Astrocyte of the cerebellum (primary cell): ENCODE measurements at regions not wholly inside any gene's neighbourhood (a gene's known extent, or its start where the extent isn't known, plus 50 kb on each side); places are given as distances from the start of the nearest gene placed in this dataset.
"Not testable (repeated sequence)": the region's sequence is repeated elsewhere in the genome, so short reads cannot be mapped to it uniquely, and the experiment has no call there.

Experiments
- DNase-seq: peaks from one replicate; pipeline ENCODE4 v3.0.0-alpha.2; 2011; ENCODE audit warnings: low read depth
- H3K4me3 ChIP-seq: 2 replicates; pipeline ENCODE4 v1.5.1; 2011; ENCODE audit warnings: mild to moderate bottlenecking, low read depth, low read length, moderate library complexity
- in situ Hi-C: cut with HindIII; loops from 2 replicates; pipeline ENCODE4 v1.10.0; 2017; ENCODE audit warnings: low sequenced_read_pairs
- TF ChIP-seq, protein P1 (sequence below): IDR thresholded peaks from 2 replicates; pipeline ENCODE4 v1.5.1; 2012; ENCODE audit warnings: low read length, low read depth, moderate library complexity, mild to moderate bottlenecking; ENCODE audit errors: missing control alignments

- DNase-seq = no peak
- no peak overlapping the region for H3K4me3 ChIP-seq
- in situ Hi-C loops = no loop called here
- TF ChIP-seq, protein P1, sequence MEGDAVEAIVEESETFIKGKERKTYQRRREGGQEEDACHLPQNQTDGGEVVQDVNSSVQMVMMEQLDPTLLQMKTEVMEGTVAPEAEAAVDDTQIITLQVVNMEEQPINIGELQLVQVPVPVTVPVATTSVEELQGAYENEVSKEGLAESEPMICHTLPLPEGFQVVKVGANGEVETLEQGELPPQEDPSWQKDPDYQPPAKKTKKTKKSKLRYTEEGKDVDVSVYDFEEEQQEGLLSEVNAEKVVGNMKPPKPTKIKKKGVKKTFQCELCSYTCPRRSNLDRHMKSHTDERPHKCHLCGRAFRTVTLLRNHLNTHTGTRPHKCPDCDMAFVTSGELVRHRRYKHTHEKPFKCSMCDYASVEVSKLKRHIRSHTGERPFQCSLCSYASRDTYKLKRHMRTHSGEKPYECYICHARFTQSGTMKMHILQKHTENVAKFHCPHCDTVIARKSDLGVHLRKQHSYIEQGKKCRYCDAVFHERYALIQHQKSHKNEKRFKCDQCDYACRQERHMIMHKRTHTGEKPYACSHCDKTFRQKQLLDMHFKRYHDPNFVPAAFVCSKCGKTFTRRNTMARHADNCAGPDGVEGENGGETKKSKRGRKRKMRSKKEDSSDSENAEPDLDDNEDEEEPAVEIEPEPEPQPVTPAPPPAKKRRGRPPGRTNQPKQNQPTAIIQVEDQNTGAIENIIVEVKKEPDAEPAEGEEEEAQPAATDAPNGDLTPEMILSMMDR = no peak
These were observed 93.2 kb downstream of the CTH start for GRCh38 chr1:70504176-70504820.

- in situ Hi-C loops = no loop called here
- TF ChIP-seq, protein P1 = no peak
- DNase-seq = no peak
- H3K4me3 ChIP-seq = no peak overlapping the region
These were observed 93.7 kb downstream of the CTH start for GRCh38 chr1:70504821-70505193.

DNA sequence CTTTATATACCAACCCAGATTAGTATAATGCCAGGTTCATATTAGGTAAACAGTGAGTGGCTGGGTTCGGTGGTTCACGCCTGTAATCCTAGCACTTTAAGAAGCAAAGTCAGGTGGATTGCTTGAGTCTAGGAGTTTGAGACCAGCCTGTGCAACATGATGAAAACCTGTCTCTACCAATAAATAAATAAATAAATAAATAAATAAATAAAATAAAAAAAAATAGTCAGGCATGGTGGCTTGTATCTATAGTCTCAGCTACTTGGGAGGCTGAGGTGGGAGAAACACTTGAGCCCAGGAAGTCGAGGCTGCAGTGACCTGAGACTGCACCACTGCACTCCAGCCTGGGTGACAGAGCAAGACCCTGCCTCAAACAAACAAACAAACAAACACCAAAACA is 96.9 kb downstream of the CTH start:
- DNase-seq, in situ Hi-C loops, H3K4me3 ChIP-seq: not testable (repeated sequence)

- in situ Hi-C loops = no loop called here
- DNase-seq = peak; percentile 94
- no peak overlapping the region for H3K4me3 ChIP-seq
- TF ChIP-seq, protein P1 = peak; percentile 53
These were observed 99.2 kb downstream of the CTH start for GRCh38 chr1:70509996-70510876.

DNA sequence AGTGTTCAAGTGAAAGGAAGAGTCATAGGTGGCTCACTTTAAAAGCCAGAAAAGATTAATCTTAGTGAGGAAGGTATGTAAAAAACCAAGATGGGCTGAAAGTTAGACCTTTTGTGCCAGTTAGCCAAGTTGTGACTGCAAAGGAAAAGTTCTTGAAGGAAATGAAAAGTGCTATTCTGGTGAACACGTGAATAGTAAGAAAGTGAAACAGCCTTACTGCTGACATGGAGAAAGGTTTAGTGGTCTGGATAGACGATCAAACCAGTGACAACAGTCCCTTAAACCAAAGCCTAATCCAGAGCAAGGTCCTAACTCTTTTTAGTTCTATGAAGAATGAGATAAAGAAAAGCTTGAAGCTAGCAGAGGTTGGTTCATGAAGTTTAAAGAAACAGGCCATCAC is 106.4 kb downstream of the CTH start:
- TF ChIP-seq, protein P1 = no peak
- DNase-seq = no peak
- in situ Hi-C loops = no loop called here
- H3K4me3 ChIP-seq = no peak overlapping the region

DNA sequence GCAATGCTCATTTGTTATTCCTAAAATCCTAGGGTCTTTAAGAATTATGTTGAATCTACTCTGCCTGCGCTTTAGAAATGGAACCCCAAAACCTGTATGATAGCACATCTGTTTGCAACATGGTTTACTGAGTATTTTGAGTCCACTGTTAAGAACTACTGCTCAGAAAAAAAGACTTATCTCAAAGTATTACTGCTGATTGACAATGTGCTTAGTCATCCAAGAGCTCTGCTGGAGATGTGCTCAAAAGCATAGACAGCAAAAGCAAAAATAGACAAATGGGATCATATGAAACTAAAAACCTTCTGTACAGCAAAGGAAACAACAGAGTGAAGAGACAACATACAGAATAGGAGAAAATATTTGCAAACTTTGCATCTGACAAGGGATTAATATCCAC is 107.0 kb downstream of the CTH start:
- TF ChIP-seq, protein P1 = no peak
- H3K4me3 ChIP-seq = no peak overlapping the region
- DNase-seq = no peak
- in situ Hi-C loops = no loop called here
